GM12874 (cell line): ENCODE measurements at regions not wholly inside any gene's neighbourhood (a gene's known extent, or its start where the extent isn't known, plus 50 kb on each side); places are given as distances from the start of the nearest gene placed in this dataset.

ENCODE experiments used
- CTCF ChIP-seq: IDR thresholded peaks from 2 replicates; pipeline ENCODE4 v1.5.1; 2011; ENCODE audit warnings: low read depth, mild to moderate bottlenecking, control low read depth, low read length, moderate library complexity; ENCODE audit not compliant: insufficient read depth

- TF ChIP-seq CTCF: no peak
Measured at GRCh38 chr3:43910750-43911149, 220.0 kb downstream of the ABHD5 start.

GRCh38 chr3:43913036-43913948 lies 222.6 kb downstream of the ABHD5 start:
- no peak for TF ChIP-seq CTCF

DNA sequence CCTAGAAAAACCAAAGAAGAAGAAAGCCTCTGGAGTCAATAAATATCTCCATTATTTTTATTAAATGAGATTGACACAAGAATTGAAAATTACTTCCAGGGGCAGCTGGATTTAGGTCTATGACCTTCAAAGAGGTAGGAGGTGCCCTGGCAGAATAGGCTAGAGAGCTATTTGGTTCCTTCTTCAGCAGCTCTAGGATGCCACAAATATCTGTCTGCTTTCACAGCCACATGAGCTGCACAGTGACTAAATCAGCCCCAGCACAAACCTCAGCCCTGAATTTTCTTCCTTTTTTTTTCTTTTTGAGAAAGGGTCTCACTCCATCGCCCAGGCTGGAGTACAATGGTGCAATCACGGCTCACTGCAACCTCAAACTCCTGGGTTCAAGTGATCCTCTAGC lies 223.5 kb downstream of the ABHD5 start:
- no peak for TF ChIP-seq CTCF

DNA sequence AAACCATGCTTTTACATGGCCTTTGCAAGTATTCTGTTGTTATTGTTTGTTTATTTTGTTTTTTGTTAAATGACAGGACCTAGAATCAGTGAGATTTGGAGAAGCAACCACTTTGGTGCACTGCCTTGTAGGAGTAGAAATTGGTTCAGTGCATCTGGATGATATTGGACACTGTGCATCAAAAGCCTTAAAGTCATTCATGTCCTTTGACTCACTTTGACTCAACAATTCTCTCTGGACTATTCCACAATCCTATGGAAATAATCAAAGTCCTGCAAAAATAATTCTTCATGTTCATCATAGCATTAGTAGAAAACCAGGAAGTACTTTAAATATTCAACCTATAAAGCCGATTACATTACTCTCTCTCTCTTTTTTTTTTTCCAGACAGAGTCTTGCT lies 224.8 kb downstream of the ABHD5 start:
- TF ChIP-seq CTCF: no peak

- TF ChIP-seq CTCF: no peak
Measured at GRCh38 chr3:43917361-43917760, 226.6 kb downstream of the ABHD5 start.

GRCh38 chr3:43919029-43919428 lies 228.3 kb downstream of the ABHD5 start:
- TF ChIP-seq CTCF: no peak

GRCh38 chr3:43921056-43921648 lies 230.4 kb downstream of the ABHD5 start:
- TF ChIP-seq CTCF: no peak
